GM12878 (cell line): ENCODE measurements at regions not wholly inside any gene's neighbourhood (a gene's known extent, or its start where the extent isn't known, plus 50 kb on each side); places are given as distances from the start of the nearest gene placed in this dataset.

Experiments used
- ATAC-seq: fragments of 200-7000 bp; cut with Tn5 transposase; 3 replicates; pipeline ENCODE4 v1.9.1; 2020; ENCODE audit warnings: mild to moderate bottlenecking, moderate library complexity
- BruUV-seq: library from RNA; stranded (reverse); fragments of 400-500 nt; replicated peaks from 2 replicates; lab custom pipeline; 2021; lab: Mats Ljungman, UMichigan
- CTCF ChIA-PET: fragments of 300-600 bp; sonication (Branson Sonifier 250); formaldehyde crosslinking; extraction: SDS; loops from one replicate; lab custom pipeline; 2021; ENCODE audit warnings: inconsistent platforms; lab: Yijun Ruan, JAX
- POLR2A ChIA-PET: fragments of 350-600 bp; formaldehyde crosslinking; extraction: SDS; loops from one replicate; lab custom pipeline; 2021; ENCODE audit warnings: inconsistent platforms; lab: Charles Lee
- RAD21 ChIA-PET: fragments of 300-600 bp; sonication (Branson Sonifier 250); formaldehyde crosslinking; loops from one replicate; lab custom pipeline; 2023; ENCODE audit warnings: antibody characterized with exemption; ENCODE audit not compliant: unreplicated experiment; lab: Charles Lee
- SMC1A ChIA-PET: fragments of 300-600 bp; sonication (Branson Sonifier 250); formaldehyde crosslinking; loops from one replicate; lab custom pipeline; 2023; ENCODE audit not compliant: unreplicated experiment, uncharacterized antibody; lab: Charles Lee
- DNase-seq: peaks from one replicate; pipeline ENCODE4 v3.0.0-alpha.2; 2011; ENCODE audit warnings: low read depth, low spot score
- FAIRE-seq: peaks from 3 replicates; lab custom pipeline; 2011; peaks lifted over from hg19 to GRCh38; lab: Jason Lieb, UNC
- H2AFZ ChIP-seq: 2 replicates; pipeline ENCODE4 v1.6.0; 2011; ENCODE audit warnings: low read depth, low read length, control low read depth; ENCODE audit not compliant: control insufficient read depth
- H3K27ac ChIP-seq: 2 replicates; pipeline ENCODE4 v1.5.1; 2011; ENCODE audit warnings: control low read depth; ENCODE audit not compliant: control insufficient read depth, insufficient read depth
- H3K27me3 ChIP-seq, 2 experiments: replicated peaks in 1 of 2; 2 replicates each; pipeline versions ENCODE4 v1.6.0 to v1.6.1; 2011; ENCODE audit warnings: low read length in 1 of 2; ENCODE audit not compliant: control insufficient read depth in 2 of 2, insufficient read depth in 2 of 2
- H3K36me3 ChIP-seq, 2 experiments: 2 replicates each; pipeline ENCODE4 v1.5.1; 2011; ENCODE audit warnings: low read length in 1 of 2; ENCODE audit not compliant: control insufficient read depth in 2 of 2, insufficient read depth in 2 of 2
- H3K4me1 ChIP-seq: 2 replicates; pipeline ENCODE4 v1.6.1; 2011; ENCODE audit warnings: mild to moderate bottlenecking, low read length, moderate library complexity, mixed read lengths; ENCODE audit not compliant: control insufficient read depth, insufficient read depth
- H3K4me2 ChIP-seq: 2 replicates; pipeline ENCODE4 v1.6.0; 2011; ENCODE audit warnings: control low read depth; ENCODE audit not compliant: control insufficient read depth, insufficient read depth
- H3K4me3 ChIP-seq: fragments of 200-600 bp; sonication (generic); 2 replicates; pipeline ENCODE4 v1.5.1; 2016
- H3K79me2 ChIP-seq: 2 replicates; pipeline ENCODE4 v1.6.0; 2011; ENCODE audit warnings: low read length; ENCODE audit not compliant: control insufficient read depth, insufficient read depth
- H3K9ac ChIP-seq: 2 replicates; pipeline ENCODE4 v1.8.0; 2011; ENCODE audit warnings: low read length, control low read depth, mixed read lengths; ENCODE audit not compliant: control insufficient read depth, insufficient read depth
- H3K9me3 ChIP-seq: replicated peaks from 3 replicates; pipeline ENCODE4 v1.5.1; 2011; ENCODE audit warnings: mild to moderate bottlenecking, low read length; ENCODE audit not compliant: control insufficient read depth, insufficient read depth
- H4K20me1 ChIP-seq: 2 replicates; pipeline ENCODE4 v1.6.0; 2011; ENCODE audit not compliant: control insufficient read depth, insufficient read depth
- CEBPZ ChIP-seq: fragments of 150-350 bp; IDR thresholded peaks from 2 replicates; pipeline ENCODE4 v1.6.1; 2016; ENCODE audit warnings: low read depth, low read length
- CREM ChIP-seq: IDR thresholded peaks from 2 replicates; pipeline ENCODE4 v1.6.1; 2014; ENCODE audit warnings: antibody characterized with exemption, low read depth
- ESRRA ChIP-seq: IDR thresholded peaks from 2 replicates; pipeline ENCODE4 v1.6.1; 2012; ENCODE audit warnings: mild to moderate bottlenecking, low read length, improper control_type of control experiment
- ETV6 ChIP-seq, 2 experiments: fragments of 450-650 bp in 1 of 2; IDR thresholded peaks in 1 of 2; conservative IDR thresholded peaks in 1 of 2; 2 replicates each; pipeline ENCODE4 v1.6.1; 2014; ENCODE audit warnings: antibody characterized with exemption in 1 of 2, borderline replicate concordance in 1 of 2, low read depth in 1 of 2, mild to moderate bottlenecking in 1 of 2, moderate library complexity in 1 of 2
- FOXM1 ChIP-seq: IDR thresholded peaks from 2 replicates; pipeline ENCODE4 v1.6.1; 2012; ENCODE audit warnings: low read depth, mild to moderate bottlenecking, inconsistent platforms, low read length, moderate library complexity
- MEF2B ChIP-seq: fragments of 450-650 bp; IDR thresholded peaks from 2 replicates; pipeline ENCODE4 v1.6.1; 2018; ENCODE audit warnings: mild to moderate bottlenecking, moderate library complexity; ENCODE audit not compliant: partially characterized antibody, poor library complexity, severe bottlenecking
- MLLT1 ChIP-seq: fragments of 450-650 bp; IDR thresholded peaks from 2 replicates; pipeline ENCODE4 v1.6.1; 2016; ENCODE audit warnings: mild to moderate bottlenecking
- NFYA ChIP-seq: IDR thresholded peaks from 2 replicates; pipeline ENCODE4 v1.6.1; 2011; ENCODE audit warnings: low read depth, mild to moderate bottlenecking, low read length, improper control_type of control experiment, borderline replicate concordance
- POLR2A ChIP-seq: IDR thresholded peaks from 2 replicates; pipeline ENCODE4 v1.6.1; 2011; ENCODE audit warnings: low read depth, mild to moderate bottlenecking, low read length
- RB1 ChIP-seq: fragments of 450-650 bp; formaldehyde crosslinking; IDR thresholded peaks from 2 replicates; pipeline ENCODE4 v1.6.1; 2017; ENCODE audit warnings: mild to moderate bottlenecking, borderline replicate concordance
- RBBP5 ChIP-seq: fragments of 200-600 bp; sonication (generic); conservative IDR thresholded peaks from 2 replicates; pipeline ENCODE4 v1.6.1; 2016
- SP1 ChIP-seq: IDR thresholded peaks from one replicate; pipeline ENCODE4 v1.6.1; 2011; ENCODE audit warnings: low read depth, low read length
- SPI1 ChIP-seq: IDR thresholded peaks from 2 replicates; pipeline ENCODE4 v1.6.1; 2011; ENCODE audit warnings: low read depth, mild to moderate bottlenecking, low read length, moderate library complexity, borderline replicate concordance; ENCODE audit not compliant: insufficient read depth
- SUZ12 ChIP-seq: fragments of 200-600 bp; sonication (generic); IDR thresholded peaks from one replicate; pipeline ENCODE4 v1.6.1; 2018; ENCODE audit warnings: antibody characterized with exemption, mild to moderate bottlenecking; ENCODE audit not compliant: unreplicated experiment
- TCF12 ChIP-seq: IDR thresholded peaks from 2 replicates; pipeline ENCODE4 v1.6.1; 2011; ENCODE audit warnings: low read depth, mild to moderate bottlenecking, low read length
- ZNF622 ChIP-seq: fragments of 450-650 bp; IDR thresholded peaks from 2 replicates; pipeline ENCODE4 v1.6.1; 2017; ENCODE audit warnings: mild to moderate bottlenecking, inconsistent platforms
- WGBS: methylation state at CpG from one replicate; pipeline ENCODE4 v1.1.6; 2016; ENCODE audit warnings: low lambda C conversion rate; ENCODE audit not compliant: insufficient replicate concordance, insufficient coverage; ENCODE audit errors: missing lambda C conversion rate; 5-methylcytosine and 5-hydroxymethylcytosine counted together
- in situ Hi-C: fragments of 300-500 bp; cut with MboI; formaldehyde crosslinking; loops from 9 replicates; pipeline ENCODE4 v1.14.3; 2018; ENCODE audit warnings: mixed read lengths
- intact Hi-C: fragments of 100-400 bp; cut with micrococcal nuclease; formaldehyde crosslinking; loops from one replicate; pipeline ENCODE4 v1.14.2; 2022; ENCODE audit not compliant: unreplicated experiment

GRCh38 chr9:115681585-115681984, 472.0 kb upstream of the PAPPA start (continued):
- TF ChIP-seq CEBPZ (no peak), MEF2B (no peak), RB1 (no peak), ZNF622 (no peak), CREM (no peak), SUZ12 (no peak), TCF12 (no peak), SPI1 (no peak), SP1 (no peak), POLR2A (no peak), RBBP5 (no peak), FOXM1 (no peak)

DNA sequence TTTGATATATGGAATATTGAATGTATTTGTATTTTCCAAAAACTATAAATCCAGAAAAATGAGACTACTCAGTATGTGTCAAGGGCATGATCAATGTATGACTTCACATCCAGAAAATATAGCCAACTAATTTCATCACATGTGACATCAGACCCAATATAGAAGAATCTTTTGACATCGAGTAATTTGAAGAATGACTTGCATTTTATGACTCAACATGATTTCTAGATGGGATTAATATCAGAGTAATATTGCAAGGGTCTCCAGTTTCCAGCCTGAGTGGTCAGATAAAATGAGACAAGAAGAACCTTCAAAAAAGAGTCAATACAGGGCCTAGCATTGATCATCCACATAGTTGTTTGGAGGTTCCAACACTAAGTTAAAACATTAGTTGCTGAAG, 467.5 kb upstream of the PAPPA start:
- Histone ChIP-seq H3K9me3 (no peaks in the 10 kb centered on the region), H3K27me3 (no peaks in the 10 kb centered on the region), H3K9ac (no peak overlapping the region), H3K4me2 (no peak overlapping the region), H3K4me1 (no peaks in the 10 kb centered on the region), H4K20me1 (no peaks in the 10 kb centered on the region), H3K36me3 (no peaks in the 10 kb centered on the region), H3K79me2 (no peaks in the 10 kb centered on the region), H2AFZ (no peak overlapping the region), H3K27ac (no peak overlapping the region), H3K4me3 (no peak overlapping the region)
- no TSS peak for BruUV-seq
- no peak for DNase-seq
- SMC1A ChIA-PET: no interaction called here
- no peak for ATAC-seq
- POLR2A ChIA-PET: no interaction called here
- CTCF ChIA-PET: no interaction called here
- WGBS: 0% methylated on average over 1 of the region's 1 CpG
- intact Hi-C loops (no loop called here), in situ Hi-C loops (no loop called here)
- FAIRE-seq: no peak
- RAD21 ChIA-PET: no interaction called here
- no peak for TF ChIP-seq ETV6 (conservative IDR thresholded peaks at IDR 0.05 in 1 of 2, IDR thresholded peaks at IDR 0.05 in 1 of 2; ENCODE audit: borderline replicate concordance in 1 of 2, low read depth in 1 of 2)
- no peak for TF ChIP-seq CEBPZ
- no peak for TF ChIP-seq ESRRA
- TF ChIP-seq NFYA: no peak
- no peak for TF ChIP-seq MLLT1
